GM21515 (cell line): ENCODE measurements at regions not wholly inside any gene's neighbourhood (a gene's known extent, or its start where the extent isn't known, plus 50 kb on each side); places are given as distances from the start of the nearest gene placed in this dataset.

Source experiments
- ATAC-seq: cut with Tn5 transposase; IDR thresholded peaks from one replicate; pipeline ENCODE4 v1.9.1; 2021; ENCODE audit not compliant: unreplicated experiment

- ATAC-seq, result no peak
Observed at GRCh38 chr3:144129536-144130214, 158.1 kb downstream of the DIPK2A start.

GRCh38 chr3:144141074-144141473 lies 169.5 kb downstream of the DIPK2A start:
- ATAC-seq, result no peak

GRCh38 chr3:144141496-144141895 lies 169.9 kb downstream of the DIPK2A start:
- ATAC-seq, result no peak

- no peak for ATAC-seq
Observed at GRCh38 chr3:144142151-144142840, 170.7 kb downstream of the DIPK2A start.

GRCh38 chr3:144148356-144148755 lies 176.7 kb downstream of the DIPK2A start:
- no peak for ATAC-seq

- ATAC-seq, result no peak
Observed at GRCh38 chr3:144151983-144152382, 180.4 kb downstream of the DIPK2A start.

GRCh38 chr3:144160627-144161026 lies 189.0 kb downstream of the DIPK2A start:
- ATAC-seq, result no peak

- ATAC-seq, result no peak
Observed at GRCh38 chr3:144162042-144162441, 190.4 kb downstream of the DIPK2A start.

GRCh38 chr3:144164352-144164751 lies 192.7 kb downstream of the DIPK2A start:
- no peak for ATAC-seq

- no peak for ATAC-seq
Observed at GRCh38 chr3:144165482-144165881, 193.9 kb downstream of the DIPK2A start.

GRCh38 chr3:144167634-144168033 lies 196.0 kb downstream of the DIPK2A start:
- no peak for ATAC-seq

- no peak for ATAC-seq
Observed at GRCh38 chr3:144173491-144173890, 201.9 kb downstream of the DIPK2A start.

GRCh38 chr3:144175644-144176425 lies 204.2 kb downstream of the DIPK2A start:
- ATAC-seq, result no peak

GRCh38 chr3:144177649-144178048 lies 206.0 kb downstream of the DIPK2A start:
- no peak for ATAC-seq

GRCh38 chr3:144178607-144179006 lies 207.0 kb downstream of the DIPK2A start:
- ATAC-seq, result no peak

GRCh38 chr3:144181062-144181461 lies 209.4 kb downstream of the DIPK2A start:
- no peak for ATAC-seq

- no peak for ATAC-seq
Observed at GRCh38 chr3:144182501-144182900, 210.9 kb downstream of the DIPK2A start.

- no peak for ATAC-seq
Observed at GRCh38 chr3:144185276-144185675, 213.7 kb downstream of the DIPK2A start.

- no peak for ATAC-seq
Observed at GRCh38 chr3:144187531-144188210, 216.0 kb downstream of the DIPK2A start.

- ATAC-seq, result no peak
Observed at GRCh38 chr3:144189044-144189443, 217.4 kb downstream of the DIPK2A start.

GRCh38 chr3:144197116-144197515 lies 225.5 kb downstream of the DIPK2A start:
- ATAC-seq, result no peak
